ENCODE measurements at regions not wholly inside any gene's neighbourhood (a gene's known extent, or its start where the extent isn't known, plus 50 kb on each side); places are given as distances from the start of the nearest gene placed in this dataset.
"Not testable (repeated sequence)": the region's sequence is repeated elsewhere in the genome, so short reads cannot be mapped to it uniquely, and the experiment has no call there.

DNA sequence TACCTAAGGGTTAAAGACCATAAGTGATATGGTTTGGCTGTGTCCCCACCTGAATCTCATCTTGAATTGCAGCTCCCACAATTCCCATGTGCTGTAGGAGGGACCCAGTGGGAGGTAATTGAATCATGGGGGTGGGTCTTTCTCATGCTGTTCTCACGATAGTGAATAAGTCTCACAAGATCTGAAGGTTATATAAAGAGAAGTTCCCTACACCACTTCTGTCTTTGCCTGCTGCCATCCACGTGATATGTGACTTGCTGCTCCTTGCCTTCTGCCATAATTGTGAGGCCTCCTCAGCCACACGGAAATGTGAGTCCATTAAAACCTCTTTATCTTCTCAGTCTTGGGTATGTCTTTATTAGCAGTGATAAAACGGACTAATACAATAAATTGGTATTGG, 75.0 kb upstream of the CADPS start:
- Histone ChIP-seq H3K27ac (ENCODE audit: low read depth, low read length, severe bottlenecking) (no peak overlapping the region), H3K36me3 (ENCODE audit: control insufficient read depth, insufficient read depth, low read length) (no peaks in the 10 kb centered on the region), H3K4me3 (ENCODE audit: extremely low read depth, insufficient read depth, low read length, poor library complexity, severe bottlenecking) (no peak overlapping the region), H3K4me1 (ENCODE audit: control insufficient read depth, insufficient read depth, low read length, poor library complexity, severe bottlenecking) (no peaks in the 10 kb centered on the region), H3K9me3 (ENCODE audit: control insufficient read depth, low read length) (no peaks in the 10 kb centered on the region)
- WGBS, 2 experiments (ENCODE audit: insufficient coverage in 2 of 2), result 43 to 57% methylated on average over 1 of the region's 4 CpGs

DNA sequence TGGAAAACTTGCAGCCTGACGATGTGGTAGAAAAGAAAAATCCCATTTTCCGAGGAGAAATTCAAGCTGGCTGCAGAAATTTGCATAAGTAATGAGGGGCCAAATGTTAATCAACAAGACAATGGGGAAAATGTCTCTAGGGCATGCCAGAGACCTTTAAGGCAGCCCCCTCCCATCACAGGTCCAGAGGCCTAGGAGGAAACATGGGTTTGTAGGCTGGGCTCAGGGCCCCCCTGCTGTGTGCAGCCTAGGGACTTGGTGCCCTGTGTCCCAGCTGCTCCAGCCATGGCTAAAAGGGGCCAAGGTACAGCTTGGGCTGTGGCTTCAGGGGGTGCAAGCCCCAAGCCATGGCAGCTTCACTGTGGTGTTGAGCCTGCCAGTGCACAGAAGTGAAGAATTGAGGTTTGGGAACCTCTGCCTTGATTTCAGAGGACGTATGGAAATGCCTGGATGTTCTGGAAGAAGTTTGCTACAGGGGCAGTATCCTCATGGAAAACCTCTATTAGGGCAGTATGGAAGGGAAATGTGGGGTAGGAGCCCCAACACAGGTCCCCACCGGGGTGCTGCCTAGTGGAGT, 75.9 kb upstream of the CADPS start:
- Histone ChIP-seq H3K4me3 (ENCODE audit: extremely low read depth, insufficient read depth, low read length, poor library complexity, severe bottlenecking) (no peak overlapping the region), H3K9me3 (ENCODE audit: control insufficient read depth, low read length) (no peaks in the 10 kb centered on the region), H3K4me1 (ENCODE audit: control insufficient read depth, insufficient read depth, low read length, poor library complexity, severe bottlenecking) (no peaks in the 10 kb centered on the region), H3K27ac (ENCODE audit: low read depth, low read length, severe bottlenecking) (no peak overlapping the region), H3K36me3 (ENCODE audit: control insufficient read depth, insufficient read depth, low read length) (no peaks in the 10 kb centered on the region)
- 56 to 63% methylated on average over 3 to 4 of the region's 4 CpGs for WGBS, 2 experiments (ENCODE audit: insufficient coverage in 2 of 2)

GRCh38 chr3:62951880-62952279, 76.7 kb upstream of the CADPS start:
- not testable (repeated sequence) for H3K36me3 ChIP-seq (ENCODE audit: control insufficient read depth, insufficient read depth, low read length); H3K27ac ChIP-seq (ENCODE audit: low read depth, low read length, severe bottlenecking); H3K4me1 ChIP-seq (ENCODE audit: control insufficient read depth, insufficient read depth, low read length, poor library complexity, severe bottlenecking); H3K9me3 ChIP-seq (ENCODE audit: control insufficient read depth, low read length); H3K4me3 ChIP-seq (ENCODE audit: extremely low read depth, insufficient read depth, low read length, poor library complexity, severe bottlenecking)

DNA sequence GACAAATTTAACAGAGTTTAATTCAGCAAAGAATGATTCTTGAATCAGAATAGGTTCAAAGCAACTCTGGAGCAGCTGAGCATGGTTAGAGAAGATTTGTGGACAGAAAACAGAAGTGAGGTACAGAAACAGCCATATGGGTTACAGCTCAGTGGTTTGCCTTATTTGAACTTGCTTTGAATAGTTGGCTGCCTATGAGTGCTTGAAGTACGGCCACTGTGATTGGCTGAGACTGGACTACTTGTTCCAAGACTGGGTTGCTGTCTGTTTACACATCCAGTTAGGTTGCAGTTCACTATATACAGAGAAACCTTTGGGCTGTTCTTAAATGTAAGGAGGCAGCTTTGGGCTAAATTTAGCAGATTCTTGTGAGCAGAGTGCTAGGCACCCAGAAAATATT, 79.4 kb upstream of the CADPS start:
- H3K9me3 ChIP-seq (ENCODE audit: control insufficient read depth, low read length), result no peaks in the 10 kb centered on the region
- no peaks in the 10 kb centered on the region for H3K36me3 ChIP-seq (ENCODE audit: control insufficient read depth, insufficient read depth, low read length)
- no peaks in the 10 kb centered on the region for H3K4me1 ChIP-seq (ENCODE audit: control insufficient read depth, insufficient read depth, low read length, poor library complexity, severe bottlenecking)
- H3K27ac ChIP-seq (ENCODE audit: low read depth, low read length, severe bottlenecking), result no peak overlapping the region
- no peak overlapping the region for H3K4me3 ChIP-seq (ENCODE audit: extremely low read depth, insufficient read depth, low read length, poor library complexity, severe bottlenecking)
- WGBS, 2 experiments (ENCODE audit: insufficient coverage in 2 of 2), result no CpG with 5 or more reads among the region's 1 CpG

GRCh38 chr3:62955126-62955525, 79.9 kb upstream of the CADPS start:
- WGBS, 2 experiments (ENCODE audit: insufficient coverage in 2 of 2), result 75 to 87% methylated on average over 3 of the region's 4 CpGs
- H3K4me1 ChIP-seq (ENCODE audit: control insufficient read depth, insufficient read depth, low read length, poor library complexity, severe bottlenecking), result no peaks in the 10 kb centered on the region
- no peaks in the 10 kb centered on the region for H3K9me3 ChIP-seq (ENCODE audit: control insufficient read depth, low read length)
- no peak overlapping the region for H3K4me3 ChIP-seq (ENCODE audit: extremely low read depth, insufficient read depth, low read length, poor library complexity, severe bottlenecking)
- no peaks in the 10 kb centered on the region for H3K36me3 ChIP-seq (ENCODE audit: control insufficient read depth, insufficient read depth, low read length)
- no peak overlapping the region for H3K27ac ChIP-seq (ENCODE audit: low read depth, low read length, severe bottlenecking)

DNA sequence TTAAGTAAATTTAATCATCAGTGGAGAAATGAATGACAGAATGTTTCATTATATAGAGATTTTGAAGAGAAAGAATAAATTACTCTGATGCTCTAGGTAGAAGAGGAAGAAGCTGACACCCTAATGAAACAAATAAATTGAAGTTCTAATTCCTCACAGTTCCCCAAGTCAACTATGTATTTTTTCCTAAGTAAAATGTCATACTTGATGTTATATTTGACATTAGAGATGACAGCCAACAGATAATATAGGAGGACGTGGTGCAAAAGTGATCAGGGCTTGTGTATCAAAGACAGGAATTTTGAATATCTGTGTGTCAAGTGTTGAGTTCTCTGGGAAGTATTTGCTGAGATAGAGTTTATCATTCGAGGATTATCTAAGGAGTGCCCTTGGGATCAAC, 81.2 kb upstream of the CADPS start:
- Histone ChIP-seq H3K4me3 (ENCODE audit: extremely low read depth, insufficient read depth, low read length, poor library complexity, severe bottlenecking) (no peak overlapping the region), H3K27ac (ENCODE audit: low read depth, low read length, severe bottlenecking) (no peak overlapping the region), H3K4me1 (ENCODE audit: control insufficient read depth, insufficient read depth, low read length, poor library complexity, severe bottlenecking) (no peaks in the 10 kb centered on the region), H3K9me3 (ENCODE audit: control insufficient read depth, low read length) (no peaks in the 10 kb centered on the region), H3K36me3 (ENCODE audit: control insufficient read depth, insufficient read depth, low read length) (no peaks in the 10 kb centered on the region)
- WGBS, 2 experiments (ENCODE audit: insufficient coverage in 2 of 2), result 69 to 89% methylated on average over 2 of the region's 2 CpGs

DNA sequence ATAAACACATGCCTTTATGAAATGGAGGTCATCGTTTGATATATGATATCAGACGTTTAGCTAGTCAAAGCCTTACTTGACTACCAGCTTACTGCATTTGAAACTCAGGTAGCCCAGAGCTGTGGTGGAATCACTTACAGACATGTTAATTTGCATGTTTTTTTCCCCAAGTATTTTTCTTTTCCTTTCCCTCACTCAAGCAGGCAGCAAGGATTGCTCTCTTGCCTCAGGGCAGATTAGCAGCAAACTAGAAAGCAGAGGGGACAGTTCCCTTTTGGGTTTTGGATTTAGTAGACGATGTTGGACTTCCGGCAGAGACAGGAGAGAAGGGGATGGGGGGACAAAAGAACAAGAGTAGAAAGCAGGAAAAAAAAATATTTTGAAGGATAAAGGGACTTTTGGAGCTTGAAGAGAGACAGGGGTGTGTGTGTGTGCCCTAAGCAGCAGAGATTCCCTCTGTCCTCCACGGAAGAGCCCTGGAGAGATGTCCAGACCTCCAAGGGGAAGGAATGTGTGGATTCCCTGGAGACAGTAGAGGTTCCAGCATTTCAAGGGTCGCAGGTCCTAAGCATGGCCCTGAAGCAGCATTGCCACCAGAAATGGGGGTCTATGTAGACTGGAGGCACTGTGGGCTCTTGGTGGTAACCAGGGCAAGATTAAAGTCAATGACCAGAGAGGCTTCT, 86.8 kb upstream of the CADPS start:
- no peak overlapping the region for H3K4me3 ChIP-seq (ENCODE audit: extremely low read depth, insufficient read depth, low read length, poor library complexity, severe bottlenecking)
- 75 to 77% methylated on average over 3 to 4 of the region's 6 CpGs for WGBS, 2 experiments (ENCODE audit: insufficient coverage in 2 of 2)
- no peaks in the 10 kb centered on the region for H3K36me3 ChIP-seq (ENCODE audit: control insufficient read depth, insufficient read depth, low read length)
- no peaks in the 10 kb centered on the region for H3K4me1 ChIP-seq (ENCODE audit: control insufficient read depth, insufficient read depth, low read length, poor library complexity, severe bottlenecking)
- H3K9me3 ChIP-seq (ENCODE audit: control insufficient read depth, low read length), result no peaks in the 10 kb centered on the region
- no peak overlapping the region for H3K27ac ChIP-seq (ENCODE audit: low read depth, low read length, severe bottlenecking)

DNA sequence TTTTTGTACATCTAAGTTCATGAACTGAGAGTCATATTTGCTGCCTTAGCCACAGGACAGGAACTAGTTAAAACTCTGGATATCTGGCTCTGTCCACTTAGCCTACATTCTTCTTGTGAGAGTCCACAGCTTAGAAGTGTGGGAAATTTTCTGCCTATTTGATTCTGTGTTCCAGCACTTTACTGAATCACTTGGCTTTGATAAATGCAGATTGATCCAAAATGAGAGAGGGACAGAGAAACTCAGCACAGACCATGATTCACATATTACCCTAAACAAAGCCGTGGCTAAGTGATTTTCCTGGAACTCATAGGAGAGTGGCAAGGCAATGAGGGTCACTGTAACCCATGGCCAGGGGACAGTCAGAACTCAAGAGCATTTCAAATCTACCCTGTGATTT, 87.5 kb upstream of the CADPS start:
- WGBS, 2 experiments (ENCODE audit: insufficient coverage in 2 of 2), result 100% methylated on average over 1 of the region's 1 CpG; no CpG with 5 or more reads in 1 of the 2 experiments
- H3K4me1 ChIP-seq (ENCODE audit: control insufficient read depth, insufficient read depth, low read length, poor library complexity, severe bottlenecking), result no peaks in the 10 kb centered on the region
- H3K27ac ChIP-seq (ENCODE audit: low read depth, low read length, severe bottlenecking), result no peak overlapping the region
- no peaks in the 10 kb centered on the region for H3K9me3 ChIP-seq (ENCODE audit: control insufficient read depth, low read length)
- H3K36me3 ChIP-seq (ENCODE audit: control insufficient read depth, insufficient read depth, low read length), result no peaks in the 10 kb centered on the region
- H3K4me3 ChIP-seq (ENCODE audit: extremely low read depth, insufficient read depth, low read length, poor library complexity, severe bottlenecking), result no peak overlapping the region

GRCh38 chr3:62965311-62965710, 90.1 kb upstream of the CADPS start:
- no peak overlapping the region for H3K27ac ChIP-seq (ENCODE audit: low read depth, low read length, severe bottlenecking)
- 83 to 92% methylated on average over 1 of the region's 2 CpGs for WGBS, 2 experiments (ENCODE audit: insufficient coverage in 2 of 2)
- H3K4me3 ChIP-seq (ENCODE audit: extremely low read depth, insufficient read depth, low read length, poor library complexity, severe bottlenecking), result no peak overlapping the region
- H3K4me1 ChIP-seq (ENCODE audit: control insufficient read depth, insufficient read depth, low read length, poor library complexity, severe bottlenecking), result no peaks in the 10 kb centered on the region
- H3K36me3 ChIP-seq (ENCODE audit: control insufficient read depth, insufficient read depth, low read length), result no peaks in the 10 kb centered on the region
- H3K9me3 ChIP-seq (ENCODE audit: control insufficient read depth, low read length), result no peaks in the 10 kb centered on the region

DNA sequence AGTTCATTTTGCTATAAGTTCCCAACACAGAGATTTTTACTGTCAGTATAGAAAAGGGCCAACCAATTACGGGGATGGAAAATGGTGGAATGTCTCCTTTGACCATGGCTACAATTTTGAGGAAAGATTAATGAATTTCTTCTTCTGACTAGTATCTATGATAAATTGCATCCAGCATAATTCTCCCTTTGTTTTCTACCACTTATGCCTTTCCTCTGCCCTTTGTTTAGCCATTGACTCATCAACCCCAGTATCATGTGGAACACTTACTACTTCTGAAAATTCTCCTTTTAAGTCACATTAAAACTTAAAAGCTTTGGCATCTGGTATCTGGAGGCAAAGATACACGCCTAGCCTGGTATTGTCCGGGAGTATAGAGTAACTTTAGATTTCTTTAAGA, 92.9 kb upstream of the CADPS start:
- no peaks in the 10 kb centered on the region for H3K9me3 ChIP-seq (ENCODE audit: control insufficient read depth, low read length)
- 100% methylated on average over 1 of the region's 3 CpGs; no CpG with 5 or more reads in 1 of the 2 experiments for WGBS, 2 experiments (ENCODE audit: insufficient coverage in 2 of 2)
- H3K4me1 ChIP-seq (ENCODE audit: control insufficient read depth, insufficient read depth, low read length, poor library complexity, severe bottlenecking), result no peaks in the 10 kb centered on the region
- H3K27ac ChIP-seq (ENCODE audit: low read depth, low read length, severe bottlenecking), result no peak overlapping the region
- H3K4me3 ChIP-seq (ENCODE audit: extremely low read depth, insufficient read depth, low read length, poor library complexity, severe bottlenecking), result no peak overlapping the region
- H3K36me3 ChIP-seq (ENCODE audit: control insufficient read depth, insufficient read depth, low read length), result no peaks in the 10 kb centered on the region

DNA sequence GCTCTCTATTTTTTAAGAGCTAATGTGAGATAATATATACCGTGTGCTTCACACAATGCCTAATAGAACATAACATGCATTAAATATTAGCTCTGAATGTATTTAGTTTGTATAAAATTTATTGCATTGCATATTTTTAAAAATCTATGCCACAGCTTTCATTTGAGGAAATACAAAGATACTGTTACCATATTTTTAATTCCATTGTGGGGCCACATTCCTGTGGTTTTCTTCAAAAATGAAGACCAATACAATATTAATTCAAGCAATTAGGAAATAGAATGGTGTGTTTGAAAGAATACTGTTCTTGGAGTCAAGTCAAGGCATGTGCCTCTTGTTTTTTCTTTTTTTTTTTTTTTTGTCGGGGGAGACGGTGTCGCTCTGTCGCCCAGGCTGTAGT, 95.4 kb upstream of the CADPS start:
- WGBS, 2 experiments (ENCODE audit: insufficient coverage in 2 of 2), result 90% methylated on average over 3 of the region's 5 CpGs; no CpG with 5 or more reads in 1 of the 2 experiments
- H3K4me3 ChIP-seq (ENCODE audit: extremely low read depth, insufficient read depth, low read length, poor library complexity, severe bottlenecking), result no peak overlapping the region
- no peaks in the 10 kb centered on the region for H3K36me3 ChIP-seq (ENCODE audit: control insufficient read depth, insufficient read depth, low read length)
- no peaks in the 10 kb centered on the region for H3K9me3 ChIP-seq (ENCODE audit: control insufficient read depth, low read length)
- no peaks in the 10 kb centered on the region for H3K4me1 ChIP-seq (ENCODE audit: control insufficient read depth, insufficient read depth, low read length, poor library complexity, severe bottlenecking)
- H3K27ac ChIP-seq (ENCODE audit: low read depth, low read length, severe bottlenecking), result no peak overlapping the region

Data from mesodermal cell (in vitro differentiated cells).